Hematopoietic multipotent progenitor cell treated with erythropoietin and hydrocortisone succinate and interleukin-3 and kit ligand, for 8 days (in vitro differentiated cells): ENCODE measurements at regions not wholly inside any gene's neighbourhood (a gene's known extent, or its start where the extent isn't known, plus 50 kb on each side); places are given as distances from the start of the nearest gene placed in this dataset.

Source experiments
- DNase-seq: peaks from one replicate; pipeline ENCODE4 v3.0.0-alpha.2; 2015

DNA sequence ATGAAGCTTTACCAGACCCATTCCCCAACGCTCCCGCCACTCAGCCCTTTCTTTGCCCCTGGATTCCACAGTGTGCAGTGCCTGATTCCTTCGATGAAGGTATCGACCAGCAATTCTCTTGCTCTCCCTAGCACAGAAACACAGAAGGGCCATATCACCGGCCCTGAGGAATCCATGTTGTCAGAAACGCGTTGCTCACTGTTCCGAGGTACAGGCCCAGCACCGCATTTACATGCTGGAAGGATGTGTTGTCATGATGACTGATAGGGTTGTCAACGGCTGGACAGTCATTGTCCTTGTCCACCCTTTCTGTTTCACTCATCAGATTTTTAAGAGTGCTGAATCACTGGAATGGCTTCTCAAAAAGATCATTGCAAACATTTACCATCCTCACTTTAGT is 57.2 kb upstream of the GPR6 start:
- no peak for DNase-seq

DNA sequence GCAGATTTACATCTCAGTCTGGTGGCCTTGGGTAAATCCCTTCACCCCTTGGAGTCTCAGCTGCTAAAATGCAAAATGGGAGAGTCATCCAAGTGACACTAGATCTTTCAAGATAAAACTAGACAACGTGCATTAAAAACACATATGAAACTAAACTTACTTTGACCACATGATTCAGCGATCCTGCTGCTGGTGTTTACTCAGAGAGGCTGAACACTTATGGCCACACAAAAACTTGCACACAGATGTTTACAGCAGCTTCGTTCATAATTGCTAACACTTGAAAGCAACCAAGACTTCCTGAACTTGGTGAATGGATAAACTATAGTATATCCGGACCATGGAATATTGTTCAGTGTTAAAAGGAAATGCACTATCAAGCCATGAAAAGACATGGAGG is 55.3 kb upstream of the GPR6 start:
- DNase-seq = no peak

DNA sequence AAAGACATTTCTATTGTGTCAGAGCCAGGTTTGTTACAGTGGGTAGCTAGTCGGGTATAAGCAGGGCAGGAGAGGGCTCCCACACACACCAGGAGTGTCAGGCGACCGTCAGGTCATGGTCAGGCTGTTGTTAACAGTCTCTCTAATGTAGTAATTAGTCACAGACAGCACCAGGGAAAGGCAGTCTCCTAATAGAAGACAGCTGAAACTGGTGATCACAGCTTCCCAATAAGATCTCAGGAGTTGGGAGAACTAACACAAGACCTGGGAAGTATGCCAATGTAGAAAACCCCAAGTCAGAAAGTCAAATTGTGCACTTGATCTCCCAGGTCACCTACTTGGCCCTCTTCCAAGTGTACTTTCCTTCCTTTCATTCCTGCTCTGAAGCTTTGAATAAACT is 53.0 kb upstream of the GPR6 start:
- DNase-seq = no peak

DNA sequence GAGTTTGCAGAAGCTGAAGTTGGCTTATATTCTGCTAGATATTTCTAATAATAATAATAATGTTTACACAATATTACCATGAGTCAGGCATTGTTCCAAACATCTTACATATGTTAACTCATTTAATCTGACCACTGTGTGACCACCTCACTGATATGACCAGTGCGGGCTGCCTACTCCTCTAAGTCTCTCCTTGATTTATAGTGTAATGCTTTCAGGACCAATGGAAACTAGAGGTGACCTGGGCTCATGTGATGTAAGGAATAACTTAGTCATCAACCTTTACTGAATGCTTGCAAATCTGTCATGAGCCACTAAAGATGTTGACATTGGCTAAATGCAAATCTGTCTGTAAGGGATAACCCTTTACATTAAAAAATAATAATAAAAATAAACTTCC is 51.1 kb upstream of the GPR6 start:
- DNase-seq = no peak
